DOHH2 (cell line): ENCODE measurements at regions not wholly inside any gene's neighbourhood (a gene's known extent, or its start where the extent isn't known, plus 50 kb on each side); places are given as distances from the start of the nearest gene placed in this dataset.

Experiments used
- EZH2phosphoT487 ChIP-seq: fragments of 200-600 bp; sonication (generic); IDR thresholded peaks from 2 replicates; pipeline ENCODE4 v1.6.1; 2017; ENCODE audit warnings: borderline replicate concordance, mild to moderate bottlenecking, antibody characterized with exemption, low read length, moderate library complexity, mixed read lengths
- TF ChIP-seq, protein P1 (sequence below): fragments of 200-600 bp; sonication (generic); IDR thresholded peaks from one replicate; pipeline ENCODE4 v1.5.1; 2014; ENCODE audit warnings: antibody characterized with exemption, mild to moderate bottlenecking, low read depth, low read length; ENCODE audit not compliant: poor library complexity, severe bottlenecking

DNA sequence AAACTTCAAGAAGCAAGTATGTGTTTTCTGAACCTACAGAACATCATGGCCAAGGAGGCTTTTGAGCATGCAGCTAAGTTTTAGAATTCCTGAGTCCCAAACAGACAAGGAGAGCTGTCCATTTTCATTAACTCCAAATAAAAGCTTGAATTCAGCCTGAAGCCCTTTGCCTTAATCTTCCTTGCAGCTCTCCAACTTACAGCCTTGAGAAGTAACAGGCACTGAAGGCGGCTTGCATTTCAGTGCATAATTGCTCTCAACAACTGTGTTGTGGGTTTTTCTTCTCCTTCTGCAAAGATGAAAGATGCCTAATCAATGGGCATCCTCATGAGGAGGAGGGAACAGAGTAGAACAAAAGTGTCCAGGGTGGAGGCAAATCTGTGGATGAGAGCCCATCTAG is 286.0 kb downstream of the FAT3 start:
- TF ChIP-seq, protein P1, sequence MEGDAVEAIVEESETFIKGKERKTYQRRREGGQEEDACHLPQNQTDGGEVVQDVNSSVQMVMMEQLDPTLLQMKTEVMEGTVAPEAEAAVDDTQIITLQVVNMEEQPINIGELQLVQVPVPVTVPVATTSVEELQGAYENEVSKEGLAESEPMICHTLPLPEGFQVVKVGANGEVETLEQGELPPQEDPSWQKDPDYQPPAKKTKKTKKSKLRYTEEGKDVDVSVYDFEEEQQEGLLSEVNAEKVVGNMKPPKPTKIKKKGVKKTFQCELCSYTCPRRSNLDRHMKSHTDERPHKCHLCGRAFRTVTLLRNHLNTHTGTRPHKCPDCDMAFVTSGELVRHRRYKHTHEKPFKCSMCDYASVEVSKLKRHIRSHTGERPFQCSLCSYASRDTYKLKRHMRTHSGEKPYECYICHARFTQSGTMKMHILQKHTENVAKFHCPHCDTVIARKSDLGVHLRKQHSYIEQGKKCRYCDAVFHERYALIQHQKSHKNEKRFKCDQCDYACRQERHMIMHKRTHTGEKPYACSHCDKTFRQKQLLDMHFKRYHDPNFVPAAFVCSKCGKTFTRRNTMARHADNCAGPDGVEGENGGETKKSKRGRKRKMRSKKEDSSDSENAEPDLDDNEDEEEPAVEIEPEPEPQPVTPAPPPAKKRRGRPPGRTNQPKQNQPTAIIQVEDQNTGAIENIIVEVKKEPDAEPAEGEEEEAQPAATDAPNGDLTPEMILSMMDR = no peak
- no peak for TF ChIP-seq EZH2phosphoT487
